H54 (cell line): ENCODE measurements at regions not wholly inside any gene's neighbourhood (a gene's known extent, or its start where the extent isn't known, plus 50 kb on each side); places are given as distances from the start of the nearest gene placed in this dataset.

Experiments
- DNase-seq: peaks from one replicate; pipeline ENCODE4 v3.0.0; 2011; ENCODE audit warnings: low spot score, mixed read lengths; ENCODE audit not compliant: insufficient read length
- FAIRE-seq: peaks from 3 replicates; lab custom pipeline; 2011; peaks lifted over from hg19 to GRCh38; lab: Jason Lieb, UNC
- POLR2A ChIP-seq: IDR thresholded peaks from 2 replicates; pipeline ENCODE4 v1.6.1; 2011; ENCODE audit warnings: low read depth, mild to moderate bottlenecking, low read length

DNA sequence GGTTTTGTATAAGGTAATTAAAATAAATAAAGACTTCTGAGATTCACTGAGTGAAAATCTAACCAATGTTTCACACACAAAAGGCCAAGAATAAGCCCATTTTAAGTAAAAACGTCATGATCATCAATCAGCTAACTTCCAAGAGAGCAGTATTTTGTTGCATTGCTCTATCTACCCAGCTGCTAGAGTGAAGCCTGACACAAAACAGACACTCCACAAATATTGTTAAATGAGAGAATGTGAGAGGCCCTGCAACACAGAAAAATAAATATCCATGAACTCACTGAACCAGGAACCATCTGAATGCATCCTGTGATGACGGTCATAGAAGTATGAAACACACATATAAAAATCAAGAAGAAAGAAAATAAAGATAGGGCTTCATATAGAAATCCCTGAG, 358.6 kb upstream of the TMTC1 start:
- no peak for FAIRE-seq
- TF ChIP-seq POLR2A = no peak
- DNase-seq = no peak

DNA sequence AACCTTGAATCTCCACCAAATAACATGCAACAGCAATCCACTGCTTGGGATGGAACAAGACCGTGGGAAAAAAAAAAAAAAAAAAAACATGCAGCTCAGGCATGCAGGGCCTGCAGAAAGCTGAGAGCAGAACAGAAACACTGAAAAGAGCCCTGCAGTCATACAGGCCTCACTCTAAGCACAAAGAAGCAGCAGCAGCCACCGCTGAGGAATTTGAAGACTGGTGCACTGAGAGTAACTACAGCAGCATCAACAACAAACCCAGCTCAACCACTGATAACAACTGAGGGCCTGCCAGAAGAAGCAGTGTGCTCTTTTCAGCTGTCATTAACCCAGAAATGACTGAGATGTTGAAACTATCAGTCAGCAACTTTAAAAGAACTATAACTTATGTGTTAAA, 354.7 kb upstream of the TMTC1 start:
- no peak for DNase-seq
- no peak for TF ChIP-seq POLR2A
- no peak for FAIRE-seq

DNA sequence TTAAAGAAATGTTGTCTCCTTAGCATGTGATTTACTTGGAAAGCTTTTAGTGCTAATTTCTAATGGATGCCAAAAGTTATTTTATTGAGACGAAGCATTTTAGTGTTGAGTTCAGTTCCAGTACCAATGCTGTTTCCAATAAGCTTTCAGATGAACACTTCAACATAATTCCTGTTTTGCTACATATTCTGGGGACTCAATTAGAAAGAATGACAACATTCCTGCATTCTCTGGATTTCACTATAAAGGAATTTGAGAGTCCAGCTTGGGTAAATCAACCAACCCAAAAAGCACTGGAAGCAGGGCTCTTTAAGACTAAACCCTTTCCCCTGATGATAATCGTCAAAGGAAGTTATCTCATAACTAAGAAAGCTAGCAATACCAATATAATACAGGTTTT, 353.0 kb upstream of the TMTC1 start:
- FAIRE-seq = no peak
- DNase-seq = no peak
- TF ChIP-seq POLR2A = no peak

DNA sequence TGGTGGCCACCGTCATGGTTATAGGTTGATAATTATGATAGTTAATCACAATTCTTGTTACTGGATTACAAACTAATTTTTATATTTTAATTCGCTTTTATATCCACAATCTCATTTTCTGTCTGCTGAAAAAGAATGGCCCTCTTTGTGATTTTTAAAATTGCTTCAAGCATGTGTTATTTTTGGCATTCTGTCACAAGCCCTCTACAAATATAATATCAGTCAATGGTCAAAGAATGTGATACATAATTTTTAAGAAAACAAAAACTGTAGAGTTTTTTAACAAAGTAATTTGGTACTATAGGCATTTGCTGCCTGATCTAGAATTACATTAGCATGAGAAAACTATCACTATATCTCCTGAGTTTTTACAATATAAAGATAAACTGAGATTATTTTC, 352.0 kb upstream of the TMTC1 start:
- FAIRE-seq = no peak
- no peak for TF ChIP-seq POLR2A
- DNase-seq = no peak

DNA sequence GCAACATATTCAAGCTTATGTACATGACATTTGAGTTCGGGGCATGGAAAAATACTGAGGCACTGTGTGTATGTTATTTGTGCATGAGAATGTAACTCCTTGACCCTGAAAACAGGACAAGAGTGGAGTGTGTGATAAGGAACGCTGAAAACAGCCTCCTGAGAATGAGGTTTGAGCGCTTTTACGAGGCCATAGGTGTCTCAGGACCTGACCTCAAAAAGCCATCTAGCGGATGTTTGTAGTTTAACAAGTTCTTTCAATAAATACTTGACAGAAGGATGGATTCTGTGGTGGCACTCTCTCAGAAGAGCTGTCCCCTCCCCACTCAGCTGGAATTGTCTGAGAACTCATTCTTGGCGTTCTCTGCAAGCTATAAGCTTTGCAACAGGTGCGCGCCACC, 350.5 kb upstream of the TMTC1 start:
- DNase-seq (no peak), FAIRE-seq (no peak)
- no peak for TF ChIP-seq POLR2A

DNA sequence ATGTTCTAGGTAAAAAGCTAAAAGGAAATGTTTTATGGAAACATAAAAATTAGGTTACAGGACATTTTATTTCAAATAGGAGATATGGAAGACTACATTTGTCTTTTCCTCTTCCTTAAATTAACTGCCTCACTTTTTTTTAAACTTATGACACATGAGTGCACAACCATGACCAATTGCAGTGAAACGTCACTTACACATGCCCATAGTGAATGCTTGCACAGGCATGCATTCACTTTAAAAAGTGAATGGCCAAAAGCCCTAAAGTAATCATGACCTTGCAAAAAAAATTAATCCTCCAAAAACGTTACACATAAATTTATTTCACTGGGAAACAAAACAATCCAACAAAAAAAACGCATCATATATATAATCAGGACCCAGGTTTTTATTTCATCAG, 343.2 kb upstream of the TMTC1 start:
- TF ChIP-seq POLR2A = no peak
- FAIRE-seq (no peak), DNase-seq (no peak)

DNA sequence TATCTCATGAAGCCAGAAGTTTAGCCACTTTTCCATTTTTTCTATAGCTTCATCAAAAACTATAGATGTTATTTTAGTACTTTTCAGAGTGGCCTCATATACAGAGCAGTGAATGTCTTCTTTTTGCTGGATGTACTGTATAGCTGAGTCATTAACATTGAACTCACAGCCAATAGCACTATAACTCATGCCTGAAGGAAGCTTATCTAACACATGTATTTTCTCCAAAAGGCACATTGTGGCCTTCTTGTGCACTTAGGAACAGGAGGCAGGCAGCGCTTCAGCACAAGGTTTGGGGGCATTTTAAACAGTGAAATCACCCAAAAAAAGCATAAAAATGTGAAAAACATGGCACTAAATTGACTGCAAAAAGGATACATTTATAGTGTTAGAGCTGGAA, 336.8 kb upstream of the TMTC1 start:
- TF ChIP-seq POLR2A = no peak
- FAIRE-seq = no peak
- DNase-seq = no peak

DNA sequence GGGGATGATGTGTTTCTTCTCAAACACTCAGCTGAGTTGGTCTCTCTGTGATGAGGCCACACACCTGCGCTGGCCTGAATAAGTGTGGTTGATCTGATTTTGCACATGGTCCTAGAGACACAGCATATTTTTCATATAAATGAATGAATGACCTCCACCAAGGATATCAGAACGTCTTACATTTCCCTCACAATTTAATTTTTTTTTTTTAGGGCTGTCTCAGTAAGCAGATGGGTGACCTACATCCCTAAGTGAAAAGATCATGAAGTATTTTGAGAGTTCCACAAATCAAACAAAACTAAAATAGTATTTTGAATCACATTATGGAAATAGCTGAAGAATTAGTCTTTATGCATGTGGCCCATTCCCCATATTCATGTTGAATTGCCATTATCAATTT, 333.7 kb upstream of the TMTC1 start:
- FAIRE-seq = no peak

DNA sequence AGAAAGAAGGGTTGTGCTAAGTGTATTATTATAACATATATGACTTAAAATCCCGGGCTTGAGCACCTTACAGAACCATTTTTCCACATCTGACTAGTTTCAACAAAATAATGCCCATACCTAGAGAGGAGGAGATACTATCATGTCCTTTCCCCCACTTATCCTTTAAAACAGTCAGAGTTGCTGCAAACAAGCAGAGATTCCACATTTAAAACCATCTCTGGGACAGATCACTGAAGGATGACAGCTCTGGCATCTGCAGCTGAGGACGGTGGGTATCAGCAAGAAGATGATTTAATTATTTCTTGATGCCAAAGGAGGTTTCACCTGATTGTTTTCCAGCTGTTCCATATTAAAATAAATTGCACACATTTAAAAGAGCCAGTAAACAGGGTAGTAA, 328.0 kb upstream of the TMTC1 start:
- DNase-seq (no peak), FAIRE-seq (no peak)
- no peak for TF ChIP-seq POLR2A

More for the DNA sequence above, 333.7 kb upstream of the TMTC1 start:
- no peak for TF ChIP-seq POLR2A
- no peak for DNase-seq

DNA sequence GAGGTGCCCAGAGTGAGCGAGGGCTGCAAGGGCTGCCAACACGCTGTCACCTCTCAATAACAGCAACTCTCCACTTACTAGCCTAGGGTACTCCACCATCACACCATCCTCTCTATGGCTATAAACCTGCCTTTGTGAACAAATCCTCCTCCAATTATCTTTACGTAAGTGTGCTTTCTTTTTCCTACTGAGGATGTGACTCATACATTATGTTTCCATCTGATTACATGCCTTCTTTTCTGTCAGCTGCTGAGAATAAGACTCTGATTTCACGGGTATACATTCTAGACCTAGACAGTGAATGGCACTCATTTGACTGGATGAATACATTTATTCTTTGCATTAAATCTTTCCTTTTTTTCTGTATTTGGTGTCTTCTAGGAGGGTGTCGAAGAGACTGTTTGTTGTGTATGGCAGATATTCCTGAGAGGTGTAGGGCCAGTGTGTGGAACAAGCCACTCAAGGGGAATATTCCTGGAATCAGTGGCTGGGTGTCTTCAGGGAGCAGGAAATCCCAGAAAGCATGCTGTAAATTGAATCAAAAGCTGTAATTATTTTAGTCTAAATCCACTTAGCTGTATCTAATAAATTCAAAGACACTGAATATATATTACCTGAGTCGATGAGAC, 327.3 kb upstream of the TMTC1 start:
- DNase-seq (no peak), FAIRE-seq (no peak)
- no peak for TF ChIP-seq POLR2A

DNA sequence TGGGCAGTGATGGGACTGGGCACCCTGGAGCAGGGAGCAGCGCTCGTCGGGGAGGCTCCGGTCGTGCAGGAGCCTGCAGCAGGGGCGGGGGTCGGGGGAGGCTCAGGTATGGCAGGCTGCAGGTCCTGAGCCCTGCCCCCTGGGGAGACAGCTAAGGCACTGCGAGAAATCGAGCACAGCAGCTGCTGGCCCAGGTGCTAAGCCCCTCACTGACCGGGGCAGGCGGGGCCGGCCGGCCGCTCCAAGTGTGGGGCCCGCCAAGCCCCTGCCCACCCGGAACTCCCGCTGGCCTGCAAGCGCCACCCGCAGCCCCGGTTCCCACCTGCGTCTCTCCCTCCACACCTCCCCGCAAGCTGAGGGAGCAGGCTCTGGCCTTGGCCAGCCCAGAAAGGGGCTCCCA, 326.8 kb upstream of the TMTC1 start:
- no peak for TF ChIP-seq POLR2A
- DNase-seq = no peak
- no peak for FAIRE-seq

DNA sequence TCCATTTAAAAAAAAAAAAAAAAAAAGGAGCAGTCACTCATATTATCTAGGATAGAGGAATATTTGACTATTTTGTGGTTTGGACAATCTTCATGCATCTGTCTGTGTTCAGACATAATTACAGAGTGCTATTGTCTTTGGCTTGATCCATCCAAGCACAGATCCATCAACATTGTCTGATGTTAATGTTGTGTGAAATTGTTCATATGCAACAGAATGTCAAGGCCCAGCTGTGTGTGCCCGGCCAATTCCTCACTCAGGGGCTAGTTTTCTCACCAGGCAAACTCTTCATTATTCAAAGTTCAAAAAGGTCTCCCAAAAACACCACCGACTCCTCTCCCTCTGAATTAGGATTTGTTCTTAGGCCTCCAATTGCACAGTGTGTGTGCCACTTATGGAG, 324.9 kb upstream of the TMTC1 start:
- DNase-seq = no peak
- TF ChIP-seq POLR2A = no peak
- no peak for FAIRE-seq

DNA sequence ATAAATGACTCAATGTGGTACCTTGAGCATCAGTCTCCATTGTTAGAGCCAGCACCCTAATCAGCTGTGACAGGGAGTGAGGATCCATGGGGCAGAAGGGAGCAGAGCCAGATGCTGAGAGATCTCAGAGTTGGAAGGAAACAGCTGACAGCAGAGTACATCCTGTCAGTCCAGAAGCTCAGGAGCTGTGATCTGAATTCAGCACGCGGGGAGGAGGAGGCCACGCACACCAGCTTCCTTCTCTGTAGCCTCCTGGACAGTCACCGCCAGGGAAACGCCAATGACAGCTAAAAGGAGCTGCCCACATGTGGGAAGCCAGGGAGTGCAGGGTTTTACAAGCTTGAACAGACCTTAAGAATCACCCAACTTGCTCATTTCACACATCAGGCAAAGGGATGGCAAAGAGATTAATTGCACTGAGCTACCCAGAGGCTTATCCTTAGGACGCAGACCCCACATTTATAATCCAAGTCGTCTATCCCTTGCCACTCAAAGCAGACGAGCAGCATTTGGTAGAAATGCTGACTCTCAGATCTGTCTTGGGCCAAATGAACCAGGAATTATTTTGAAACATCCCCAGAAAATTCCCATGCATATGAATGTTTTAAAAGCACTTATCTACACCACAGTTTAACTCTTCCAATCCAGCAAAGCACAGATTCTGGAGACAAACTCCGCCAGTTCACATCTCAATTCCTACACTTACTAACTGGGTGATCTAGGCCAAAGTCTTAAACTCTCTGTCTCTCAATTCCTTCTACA, 322.6 kb upstream of the TMTC1 start:
- FAIRE-seq (no peak), DNase-seq (no peak)
- TF ChIP-seq POLR2A = no peak

DNA sequence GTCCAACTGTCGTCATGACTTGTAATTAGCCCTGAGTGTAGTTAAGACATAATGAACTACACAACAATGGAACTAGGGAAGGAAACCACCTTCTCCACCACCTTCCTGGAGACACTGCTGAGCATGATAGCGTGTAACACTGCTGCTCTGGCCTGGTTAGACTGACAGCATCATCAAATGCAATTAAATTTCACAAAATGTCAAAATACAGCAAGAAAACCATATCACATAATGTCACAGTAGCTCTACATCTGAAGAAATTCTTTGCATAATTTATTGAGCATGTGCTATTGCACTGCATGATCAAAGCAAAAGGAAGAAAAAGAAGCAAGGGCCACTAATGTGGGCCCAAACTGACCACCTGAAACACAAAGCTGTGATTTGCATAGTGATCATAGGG, 321.8 kb upstream of the TMTC1 start:
- TF ChIP-seq POLR2A = no peak
- DNase-seq (no peak), FAIRE-seq (no peak)

DNA sequence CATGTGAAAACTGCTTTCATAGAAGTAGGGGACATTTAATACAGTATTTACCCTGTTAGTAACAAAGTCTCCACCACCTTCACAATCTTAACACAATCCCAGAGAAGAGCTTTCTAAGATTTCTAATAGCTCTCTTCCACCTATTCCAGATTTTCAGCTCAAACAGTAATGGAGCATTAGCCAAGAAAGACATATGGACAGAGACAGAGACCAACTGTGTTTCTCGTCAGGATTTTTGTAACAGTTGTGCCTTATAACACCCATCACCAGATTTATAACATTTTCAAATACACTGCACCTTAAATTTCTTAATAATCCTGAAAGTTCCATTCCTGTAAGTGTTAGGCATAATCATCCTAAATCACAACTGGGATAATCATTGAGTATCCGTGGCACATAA, 321.2 kb upstream of the TMTC1 start:
- no peak for TF ChIP-seq POLR2A
- no peak for DNase-seq
- no peak for FAIRE-seq
